AG09309 (cell line): ENCODE measurements at regions not wholly inside any gene's neighbourhood (a gene's known extent, or its start where the extent isn't known, plus 50 kb on each side); places are given as distances from the start of the nearest gene placed in this dataset.

Experiments
- DNase-seq: peaks from one replicate; pipeline ENCODE4 v3.0.0-alpha.2; 2010; ENCODE audit warnings: low read depth
- H3K4me3 ChIP-seq: 2 replicates; pipeline ENCODE4 v1.5.1; 2011; ENCODE audit warnings: mild to moderate bottlenecking, low read depth, low read length, moderate library complexity; ENCODE audit not compliant: control insufficient read depth
- TF ChIP-seq, protein P1 (sequence below): IDR thresholded peaks from 2 replicates; pipeline ENCODE4 v1.5.1; 2011; ENCODE audit warnings: mild to moderate bottlenecking, low read depth, low read length, inconsistent platforms; ENCODE audit not compliant: insufficient read depth, control insufficient read depth; ENCODE audit errors: missing control alignments

DNA sequence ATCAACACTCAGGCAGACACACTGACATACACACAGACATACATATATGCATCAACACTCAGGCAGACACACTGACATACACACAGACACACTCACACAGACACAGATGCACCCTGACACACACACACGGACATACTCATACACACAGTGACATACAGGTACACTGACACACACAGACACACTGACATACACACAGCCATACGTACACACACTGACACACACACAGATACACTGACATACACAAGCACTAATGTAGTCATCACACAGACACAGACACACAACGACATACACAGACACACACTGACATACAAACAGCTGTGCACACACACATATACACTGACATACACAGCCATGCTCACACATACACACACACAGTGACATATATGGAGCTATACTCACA lies 131.0 kb upstream of the CSF3R start:
- no peak for DNase-seq
- TF ChIP-seq, protein P1, sequence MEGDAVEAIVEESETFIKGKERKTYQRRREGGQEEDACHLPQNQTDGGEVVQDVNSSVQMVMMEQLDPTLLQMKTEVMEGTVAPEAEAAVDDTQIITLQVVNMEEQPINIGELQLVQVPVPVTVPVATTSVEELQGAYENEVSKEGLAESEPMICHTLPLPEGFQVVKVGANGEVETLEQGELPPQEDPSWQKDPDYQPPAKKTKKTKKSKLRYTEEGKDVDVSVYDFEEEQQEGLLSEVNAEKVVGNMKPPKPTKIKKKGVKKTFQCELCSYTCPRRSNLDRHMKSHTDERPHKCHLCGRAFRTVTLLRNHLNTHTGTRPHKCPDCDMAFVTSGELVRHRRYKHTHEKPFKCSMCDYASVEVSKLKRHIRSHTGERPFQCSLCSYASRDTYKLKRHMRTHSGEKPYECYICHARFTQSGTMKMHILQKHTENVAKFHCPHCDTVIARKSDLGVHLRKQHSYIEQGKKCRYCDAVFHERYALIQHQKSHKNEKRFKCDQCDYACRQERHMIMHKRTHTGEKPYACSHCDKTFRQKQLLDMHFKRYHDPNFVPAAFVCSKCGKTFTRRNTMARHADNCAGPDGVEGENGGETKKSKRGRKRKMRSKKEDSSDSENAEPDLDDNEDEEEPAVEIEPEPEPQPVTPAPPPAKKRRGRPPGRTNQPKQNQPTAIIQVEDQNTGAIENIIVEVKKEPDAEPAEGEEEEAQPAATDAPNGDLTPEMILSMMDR = no peak
- no peak overlapping the region for H3K4me3 ChIP-seq

DNA sequence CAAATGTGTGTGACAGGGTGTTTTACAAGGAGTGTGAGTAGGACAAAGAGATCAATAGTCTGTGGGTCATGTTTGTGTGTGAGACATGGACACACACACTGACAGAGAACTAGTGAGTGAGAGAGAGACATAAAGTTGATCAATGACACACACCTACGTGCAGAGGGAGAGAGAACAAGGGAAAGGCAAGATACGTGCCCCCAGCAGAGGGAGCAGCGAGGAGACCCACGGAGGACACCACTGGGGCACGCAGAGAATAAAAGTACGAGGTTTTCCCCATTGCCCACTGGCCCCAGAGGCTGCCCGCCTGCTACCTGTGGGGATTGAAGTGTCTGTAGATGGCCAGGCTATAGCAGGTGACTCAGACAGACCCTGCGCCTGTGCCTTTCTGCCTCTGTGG lies 130.2 kb upstream of the CSF3R start:
- DNase-seq = no peak
- no peak overlapping the region for H3K4me3 ChIP-seq
- TF ChIP-seq, protein P1 = no peak

DNA sequence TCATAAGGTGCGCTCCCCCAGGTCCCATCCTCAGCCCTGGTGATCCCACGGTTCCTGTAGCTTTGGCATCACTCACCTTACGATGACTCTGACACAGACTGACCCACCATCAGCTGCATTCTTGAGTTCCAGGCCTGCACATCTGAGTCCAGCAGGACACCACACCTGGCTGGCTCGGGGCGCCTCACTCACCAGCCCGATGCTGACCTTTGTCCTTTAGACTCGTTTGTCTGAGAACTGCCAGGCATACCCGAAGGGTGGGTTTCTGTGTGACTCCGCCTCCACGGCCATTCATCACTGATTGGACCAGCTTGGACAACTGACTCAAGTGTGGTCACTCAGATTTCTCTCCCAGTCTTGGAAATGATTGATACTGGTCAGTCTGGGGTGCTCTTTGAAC lies 129.4 kb upstream of the CSF3R start:
- H3K4me3 ChIP-seq = no peak overlapping the region
- no peak for DNase-seq
- TF ChIP-seq, protein P1 = no peak

DNA sequence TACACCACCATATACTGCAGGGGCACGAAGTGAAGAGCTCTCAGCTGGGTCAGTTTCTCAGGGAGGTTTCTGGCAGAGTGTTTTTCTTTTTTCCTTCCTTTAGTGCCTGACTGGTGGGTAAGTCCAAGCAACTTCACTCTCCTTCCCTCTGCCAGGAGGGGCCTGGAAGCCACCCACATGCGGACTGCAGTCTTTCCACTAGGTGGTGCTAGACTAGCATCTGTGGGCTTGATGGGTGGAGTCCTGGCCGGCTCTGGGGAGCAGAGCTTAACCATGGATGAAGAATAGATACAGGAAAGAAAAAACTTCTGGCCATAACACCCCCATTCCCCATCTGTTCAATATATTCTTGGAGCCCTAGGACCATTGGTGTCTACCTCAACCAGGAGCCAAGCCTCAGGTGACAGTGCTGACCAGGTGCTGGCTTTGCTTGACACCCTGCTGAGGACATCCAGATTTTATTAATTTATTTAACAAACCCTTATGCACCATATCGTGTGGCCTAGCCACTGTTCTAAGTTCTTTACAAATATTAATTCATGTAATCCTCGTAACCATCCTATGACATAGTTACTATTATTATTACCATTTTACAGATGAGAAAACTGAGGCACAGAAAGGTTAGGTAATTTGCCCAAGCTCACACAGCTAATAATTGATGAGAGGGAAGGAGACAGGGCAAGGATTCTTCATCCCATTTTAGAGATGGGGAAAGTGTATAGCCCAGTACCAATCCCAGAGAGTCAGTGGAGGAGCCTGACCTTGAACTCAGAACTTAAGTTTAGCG lies 126.7 kb upstream of the CSF3R start:
- DNase-seq = peak; percentile 8
- TF ChIP-seq, protein P1 = peak; percentile 69
- no peak overlapping the region for H3K4me3 ChIP-seq

DNA sequence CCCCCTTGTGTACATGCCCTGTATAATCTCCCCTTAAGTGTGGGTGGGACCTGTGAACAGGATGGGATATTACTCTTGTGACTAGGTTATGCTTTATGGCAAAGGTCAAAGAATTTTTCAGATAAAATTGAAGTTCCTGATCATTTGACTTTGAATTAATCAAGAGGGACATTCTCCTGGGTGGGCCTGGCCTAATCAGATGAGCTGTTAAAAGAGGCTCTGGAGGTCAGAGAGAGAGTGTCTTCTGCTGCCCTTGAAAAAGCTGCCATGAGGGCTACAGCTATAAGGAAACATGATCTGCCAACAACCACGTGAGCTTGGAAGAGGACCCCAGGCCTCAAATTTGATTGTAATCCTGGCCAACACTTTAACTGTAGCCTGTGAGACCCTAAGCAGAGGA lies 125.6 kb upstream of the CSF3R start:
- H3K4me3 ChIP-seq = no peak overlapping the region
- DNase-seq = no peak
- TF ChIP-seq, protein P1 = no peak

DNA sequence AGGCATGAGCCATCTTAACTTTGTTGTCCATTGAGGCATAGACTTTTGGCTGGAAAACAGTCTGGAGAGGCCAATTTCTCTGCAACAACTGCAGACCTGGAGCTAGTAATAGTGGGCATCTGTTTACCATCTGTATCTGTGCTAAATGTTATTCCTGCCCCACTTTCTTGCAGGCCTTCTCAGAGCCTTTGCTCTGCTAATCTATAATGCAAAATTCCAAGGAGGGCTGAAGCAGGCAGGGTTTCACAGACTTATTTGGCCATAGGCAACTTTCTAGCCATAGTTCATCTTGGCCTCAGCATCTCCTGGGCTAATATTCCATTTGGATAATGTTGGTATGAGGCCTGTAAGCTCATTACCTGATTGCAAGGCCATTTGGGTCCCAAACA lies 124.5 kb upstream of the CSF3R start:
- no peak for DNase-seq
- TF ChIP-seq, protein P1 = no peak
- H3K4me3 ChIP-seq = no peak overlapping the region
